CD14-positive monocyte (primary cell): ENCODE measurements at regions not wholly inside any gene's neighbourhood (a gene's known extent, or its start where the extent isn't known, plus 50 kb on each side); places are given as distances from the start of the nearest gene placed in this dataset.

ENCODE experiments used
- DNase-seq, 3 donors: peaks; one replicate each; pipeline ENCODE4 v3.0.0-alpha.2; 2011 to 2022
- H2AFZ ChIP-seq: 2 replicates; pipeline ENCODE4 v1.6.0; 2012; ENCODE audit warnings: mild to moderate bottlenecking, low read depth, low read length, inconsistent platforms; ENCODE audit not compliant: insufficient read depth, poor library complexity, severe bottlenecking
- H3K27ac ChIP-seq, 2 donors: 1 replicate in 1 of 2; 2 replicates in 1 of 2; pipeline ENCODE4 v1.5.1; 2012 to 2013; ENCODE audit warnings: low read length in 2 of 2, control low read depth in 1 of 2, inconsistent platforms in 1 of 2, low read depth in 1 of 2, mild to moderate bottlenecking in 1 of 2
- H3K27me3 ChIP-seq, 2 donors: one replicate each; pipeline versions ENCODE4 v1.6.0 to v1.6.1; 2011 to 2013; ENCODE audit warnings: low read length in 2 of 2; ENCODE audit not compliant: control insufficient read depth in 2 of 2, insufficient read depth in 2 of 2
- H3K36me3 ChIP-seq, 2 donors: replicated peaks in 1 of 2; 1 replicate in 1 of 2; 2 replicates in 1 of 2; pipeline versions ENCODE4 v1.5.1 to v1.6.1; 2012 to 2013; ENCODE audit warnings: low read length in 2 of 2, control low read depth in 1 of 2, inconsistent platforms in 1 of 2, mild to moderate bottlenecking in 1 of 2; ENCODE audit not compliant: insufficient read depth in 2 of 2, control insufficient read depth in 1 of 2
- H3K4me1 ChIP-seq, 2 donors: 1 replicate in 1 of 2; 2 replicates in 1 of 2; pipeline versions ENCODE4 v1.5.1 to v1.6.1; 2012 to 2013; ENCODE audit warnings: low read length in 2 of 2, control low read depth in 1 of 2, inconsistent platforms in 1 of 2, mild to moderate bottlenecking in 1 of 2, moderate library complexity in 1 of 2; ENCODE audit not compliant: insufficient read depth in 2 of 2, control insufficient read depth in 1 of 2
- H3K4me2 ChIP-seq: replicated peaks from 2 replicates; pipeline ENCODE3; 2012; ENCODE audit warnings: low read length, moderate library complexity, mild to moderate bottlenecking; ENCODE audit not compliant: poor library complexity, severe bottlenecking; ENCODE audit errors: extremely low read depth
- H3K4me3 ChIP-seq, 3 experiments: fragments of 200-600 bp in 1 of 3; sonication (generic) in 1 of 3; replicated peaks in 1 of 3; 1 replicate in 2 of 3; 2 replicates in 1 of 3; pipeline ENCODE4 v1.5.1; 2011 to 2013; ENCODE audit warnings: low read length in 3 of 3, mild to moderate bottlenecking in 3 of 3, control low read depth in 2 of 3, low read depth in 2 of 3, inconsistent platforms in 1 of 3, moderate library complexity in 1 of 3
- H3K79me2 ChIP-seq: 2 replicates; pipeline ENCODE4 v1.6.0; 2012; ENCODE audit warnings: mild to moderate bottlenecking, control low read depth, inconsistent platforms, low read length, moderate library complexity; ENCODE audit not compliant: insufficient read depth
- H3K9ac ChIP-seq: 2 replicates; pipeline ENCODE4 v1.6.0; 2017; ENCODE audit warnings: low read length, mild to moderate bottlenecking; ENCODE audit not compliant: insufficient read depth, poor library complexity, severe bottlenecking
- H3K9me3 ChIP-seq, 2 donors: replicated peaks in 1 of 2; 1 replicate in 1 of 2; 2 replicates in 1 of 2; pipeline versions ENCODE4 v1.5.1 to v1.6.1; 2012 to 2013; ENCODE audit warnings: low read length in 2 of 2, control low read depth in 1 of 2; ENCODE audit not compliant: control insufficient read depth in 1 of 2, insufficient read depth in 1 of 2
- H4K20me1 ChIP-seq: 2 replicates; pipeline ENCODE4 v1.6.0; 2012; ENCODE audit warnings: mild to moderate bottlenecking, low read length, control low read depth, moderate library complexity; ENCODE audit not compliant: insufficient read depth
- H3K27ac Mint-ChIP-seq, 7 donors: one replicate each; pipeline ENCODE4 v1.8.0; 2020; ENCODE audit warnings: mild to moderate bottlenecking in 7 of 7, mixed read lengths in 7 of 7, moderate library complexity in 6 of 7, inconsistent platforms in 2 of 7
- H3K27me3 Mint-ChIP-seq, 3 donors: one replicate each; pipeline ENCODE4 v1.8.0; 2021 to 2022; ENCODE audit warnings: low read depth in 3 of 3, mild to moderate bottlenecking in 3 of 3, mixed read lengths in 3 of 3, moderate library complexity in 3 of 3, inconsistent platforms in 1 of 3
- H3K36me3 Mint-ChIP-seq, 2 donors: one replicate each; pipeline ENCODE4 v1.8.0; 2020; ENCODE audit warnings: mixed read lengths in 2 of 2, inconsistent platforms in 1 of 2, mild to moderate bottlenecking in 1 of 2
- H3K4me1 Mint-ChIP-seq: one replicate; pipeline ENCODE4 v1.8.0; 2020; ENCODE audit warnings: mild to moderate bottlenecking, mixed read lengths
- H3K4me3 Mint-ChIP-seq, 2 donors: one replicate each; pipeline ENCODE4 v1.8.0; 2020; ENCODE audit warnings: mild to moderate bottlenecking in 2 of 2, mixed read lengths in 2 of 2, moderate library complexity in 1 of 2
- H3K9me3 Mint-ChIP-seq, 7 donors: one replicate each; pipeline ENCODE4 v1.8.0; 2020 to 2022; ENCODE audit warnings: mixed read lengths in 7 of 7, mild to moderate bottlenecking in 6 of 7, moderate library complexity in 6 of 7, inconsistent platforms in 2 of 7
- CTCF ChIP-seq: fragments of 200-600 bp; IDR thresholded peaks from one replicate; pipeline ENCODE4 v1.8.0; 2022; ENCODE audit warnings: antibody characterized with exemption, mild to moderate bottlenecking
- WGBS: methylation state at CpG from one replicate; pipeline ENCODE4 v1.1.5; 2013; ENCODE audit warnings: missing lambda C conversion rate; ENCODE audit not compliant: insufficient coverage; 5-methylcytosine and 5-hydroxymethylcytosine counted together
- intact Hi-C, 2 donors: fragments of 100-400 bp; cut with micrococcal nuclease; formaldehyde crosslinking; loops; one replicate each; pipeline versions ENCODE4 v1.15.0 to v1.15.1; 2023

- no peaks in the 10 kb centered on the region for H3K4me1 Mint-ChIP-seq
- 84% methylated on average over 2 of the region's 6 CpGs for WGBS
- TF ChIP-seq CTCF, result no peak
Measured at GRCh38 chr7:46567858-46568257, 646.8 kb upstream of the IGFBP3 start.

DNA sequence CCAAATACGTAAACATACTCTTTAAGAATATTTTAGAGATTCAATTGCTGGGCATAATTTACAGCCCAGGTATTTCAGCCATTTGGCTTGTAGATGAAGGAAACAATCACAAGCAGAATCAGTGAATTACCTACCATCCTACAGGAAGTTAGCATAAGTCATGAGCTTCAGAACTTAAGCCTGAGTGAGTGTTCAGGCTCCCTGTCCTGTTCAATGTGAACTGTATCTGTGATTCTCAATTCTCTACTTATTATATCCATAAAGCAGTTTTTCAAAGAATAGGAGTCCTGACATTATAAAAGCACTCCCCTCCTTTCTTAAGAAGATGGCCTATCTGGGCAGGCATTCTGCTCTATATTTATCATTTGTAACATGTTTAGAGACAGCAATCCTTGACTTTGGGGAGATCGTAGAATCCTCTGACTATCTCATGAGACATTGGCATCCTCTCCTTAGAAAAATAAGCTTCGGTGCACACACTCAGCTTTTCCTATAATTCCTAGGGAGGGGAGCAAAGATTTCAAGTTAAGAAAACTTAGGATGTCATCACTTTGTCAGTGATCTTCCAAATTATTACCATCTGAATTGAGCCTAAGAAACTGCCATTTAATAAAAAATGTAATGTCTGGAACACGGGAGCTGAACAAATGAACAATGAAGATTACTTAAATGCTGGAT lies 645.2 kb upstream of the IGFBP3 start:
- peaks cover 4 to 16% of the 10 kb centered on the region in 2 donors for H3K9me3 ChIP-seq
- H3K9ac ChIP-seq, result no peak overlapping the region
- no peaks in the 10 kb centered on the region for H4K20me1 ChIP-seq
- no peak overlapping the region for H3K27ac ChIP-seq
- Mint-ChIP-seq H3K4me3 (no peak overlapping the region), H3K36me3 (no peaks in the 10 kb centered on the region), H3K9me3 (peaks cover 0 to 15% (median 7%) of the 10 kb centered on the region in 7 donors), H3K4me1 (no peaks in the 10 kb centered on the region), H3K27me3 (no peaks in the 10 kb centered on the region), H3K27ac (no peak overlapping the region)
- H2AFZ ChIP-seq, result no peak overlapping the region
- H3K4me3 ChIP-seq, result no peak overlapping the region
- no peak for DNase-seq
- no CpG with 5 or more reads among the region's 4 CpGs for WGBS
- no peaks in the 10 kb centered on the region for H3K4me1 ChIP-seq
- no peak overlapping the region for H3K4me2 ChIP-seq
- no peaks in the 10 kb centered on the region for H3K79me2 ChIP-seq
- no peak for TF ChIP-seq CTCF
- no peaks in the 10 kb centered on the region for H3K27me3 ChIP-seq
- no peaks in the 10 kb centered on the region for H3K36me3 ChIP-seq
- intact Hi-C loops, result no loop called here

More at GRCh38 chr7:46567858-46568257, 646.8 kb upstream of the IGFBP3 start:
- peaks cover 0 to 15% (median 5%) of the 10 kb centered on the region in 7 donors for H3K9me3 Mint-ChIP-seq
- H3K4me2 ChIP-seq, result no peak overlapping the region
- H4K20me1 ChIP-seq, result no peaks in the 10 kb centered on the region
- H3K9ac ChIP-seq, result no peak overlapping the region
- no peaks in the 10 kb centered on the region for H3K36me3 ChIP-seq
- no peaks in the 10 kb centered on the region for H3K36me3 Mint-ChIP-seq
- H3K9me3 ChIP-seq, result peaks cover 0 to 21% of the 10 kb centered on the region in 2 donors
- no peaks in the 10 kb centered on the region for H3K27me3 ChIP-seq
- no peak for DNase-seq
- no peak overlapping the region for H3K27ac Mint-ChIP-seq
- intact Hi-C loops, result no loop called here
- H2AFZ ChIP-seq, result no peak overlapping the region
- H3K79me2 ChIP-seq, result no peaks in the 10 kb centered on the region
- no peak overlapping the region for H3K4me3 Mint-ChIP-seq
- no peaks in the 10 kb centered on the region for H3K27me3 Mint-ChIP-seq
- H3K4me1 ChIP-seq, result no peaks in the 10 kb centered on the region
- no peak overlapping the region for H3K4me3 ChIP-seq
- H3K27ac ChIP-seq, result no peak overlapping the region
